Testis (tissue), 2 donors: ENCODE measurements at regions not wholly inside any gene's neighbourhood (a gene's known extent, or its start where the extent isn't known, plus 50 kb on each side); places are given as distances from the start of the nearest gene placed in this dataset.

Experiments
- CTCF ChIP-seq, 3 experiments: fragments of 450-650 bp in 2 of 3; fragments of 200-600 bp in 1 of 3; sonication (generic) in 1 of 3; IDR thresholded peaks; one replicate each; pipeline ENCODE4 v1.5.1; 2016 to 2019; ENCODE audit warnings: antibody characterized with exemption in 3 of 3, mild to moderate bottlenecking in 2 of 3, moderate library complexity in 1 of 3
- POLR2A ChIP-seq: fragments of 450-650 bp; IDR thresholded peaks from one replicate; pipeline ENCODE4 v1.6.1; 2017; ENCODE audit warnings: antibody characterized with exemption, mild to moderate bottlenecking, moderate library complexity

- TF ChIP-seq CTCF (IDR thresholded peaks at IDR 0.05) (no peak), POLR2A (no peak)
Measured at GRCh38 chr5:165525271-165525670, 2019.9 kb downstream of the MAT2B start.
